IMR-90 (cell line): ENCODE measurements at regions not wholly inside any gene's neighbourhood (a gene's known extent, or its start where the extent isn't known, plus 50 kb on each side); places are given as distances from the start of the nearest gene placed in this dataset.
"Not testable (repeated sequence)": the region's sequence is repeated elsewhere in the genome, so short reads cannot be mapped to it uniquely, and the experiment has no call there.

Experiments
- ATAC-seq: fragments of 200-7000 bp; cut with Tn5 transposase; 2 replicates; pipeline ENCODE4 v1.9.1; 2020; ENCODE audit warnings: low read depth, mild to moderate bottlenecking, moderate library complexity
- BruUV-seq: library from RNA; stranded (reverse); fragments of 400-500 nt; replicated peaks from 2 replicates; lab custom pipeline; 2021; lab: Mats Ljungman, UMichigan
- CTCF ChIA-PET: fragments of 300-600 bp; formaldehyde crosslinking; extraction: SDS; loops from one replicate; lab custom pipeline; 2021; ENCODE audit warnings: antibody characterized with exemption; lab: Yijun Ruan, JAX
- POLR2A ChIA-PET: fragments of 300-600 bp; sonication (Branson Sonifier 250); formaldehyde crosslinking; loops from one replicate; lab custom pipeline; 2022; ENCODE audit warnings: antibody characterized with exemption; ENCODE audit not compliant: unreplicated experiment; lab: Charles Lee
- DNase-seq: peaks from one replicate; pipeline ENCODE4 v3.0.0; 2013
- H2AFZ ChIP-seq: replicated peaks from 2 replicates; pipeline ENCODE3; 2013; ENCODE audit warnings: low read length, mild to moderate bottlenecking; ENCODE audit not compliant: poor library complexity
- H2AK5ac ChIP-seq: 2 replicates; pipeline ENCODE4 v1.6.1; 2013; ENCODE audit warnings: low read depth, low read length, inconsistent platforms
- H2AK9ac ChIP-seq: replicated peaks from 2 replicates; pipeline ENCODE3; 2013; ENCODE audit warnings: mild to moderate bottlenecking, low read depth, low read length, moderate library complexity; ENCODE audit not compliant: poor library complexity
- H2BK120ac ChIP-seq: 2 replicates; pipeline ENCODE4 v1.6.1; 2013; ENCODE audit warnings: low read depth, low read length, inconsistent platforms
- H2BK15ac ChIP-seq: 3 replicates; pipeline ENCODE4 v1.6.1; 2013; ENCODE audit warnings: low read depth, low read length, inconsistent platforms
- H2BK20ac ChIP-seq: 2 replicates; pipeline ENCODE4 v1.6.1; 2013; ENCODE audit warnings: low read depth, mild to moderate bottlenecking, inconsistent platforms, low read length, moderate library complexity
- H2BK5ac ChIP-seq: 2 replicates; pipeline ENCODE4 v1.6.1; 2013; ENCODE audit warnings: mild to moderate bottlenecking, low read depth, low read length, inconsistent platforms; ENCODE audit not compliant: poor library complexity, severe bottlenecking
- H3K14ac ChIP-seq: replicated peaks from 2 replicates; pipeline ENCODE4 v1.6.1; 2013; ENCODE audit warnings: low read depth, low read length, inconsistent platforms
- H3K18ac ChIP-seq: 2 replicates; pipeline ENCODE4 v1.6.1; 2013; ENCODE audit warnings: low read depth, low read length, control low read depth
- H3K23ac ChIP-seq: 2 replicates; pipeline ENCODE4 v1.6.1; 2013; ENCODE audit warnings: low read depth, low read length, inconsistent platforms
- H3K27ac ChIP-seq: 2 replicates; pipeline ENCODE4 v1.5.1; 2013; ENCODE audit warnings: mild to moderate bottlenecking, control low read depth, low read length; ENCODE audit not compliant: insufficient read depth
- H3K27me3 ChIP-seq: 2 replicates; pipeline ENCODE4 v1.6.1; 2013; ENCODE audit warnings: low read length; ENCODE audit not compliant: control insufficient read depth, insufficient read depth
- H3K36me3 ChIP-seq: 2 replicates; pipeline ENCODE4 v1.6.1; 2013; ENCODE audit warnings: low read length, mixed read lengths; ENCODE audit not compliant: control insufficient read depth, insufficient read depth
- H3K4ac ChIP-seq: 2 replicates; pipeline ENCODE4 v1.6.1; 2013; ENCODE audit warnings: low read depth, low read length, inconsistent platforms
- H3K4me1 ChIP-seq: 2 replicates; pipeline ENCODE4 v1.6.1; 2013; ENCODE audit warnings: low read length, mixed read lengths; ENCODE audit not compliant: control insufficient read depth, insufficient read depth
- H3K4me2 ChIP-seq: 2 replicates; pipeline ENCODE4 v1.6.1; 2013; ENCODE audit warnings: low read depth, mild to moderate bottlenecking, control low read depth, low read length, moderate library complexity
- H3K4me3 ChIP-seq: 2 replicates; pipeline ENCODE4 v1.5.1; 2013; ENCODE audit warnings: low read depth, mild to moderate bottlenecking, control low read depth, low read length, moderate library complexity; ENCODE audit not compliant: insufficient read depth
- H3K56ac ChIP-seq: 2 replicates; pipeline ENCODE4 v1.6.1; 2013; ENCODE audit warnings: low read length, inconsistent platforms; ENCODE audit not compliant: insufficient read depth; ENCODE audit errors: extremely low read depth
- H3K79me1 ChIP-seq, 2 experiments: 2 replicates each; pipeline ENCODE4 v1.6.1; 2013; ENCODE audit warnings: low read length in 2 of 2, inconsistent platforms in 1 of 2, low read depth in 1 of 2
- H3K9ac ChIP-seq: 2 replicates; pipeline ENCODE4 v1.6.1; 2013; ENCODE audit warnings: low read depth, low read length, control low read depth
- H3K9me1 ChIP-seq: 2 replicates; pipeline ENCODE4 v1.6.1; 2013; ENCODE audit warnings: low read length, inconsistent platforms; ENCODE audit not compliant: insufficient read depth
- H3K9me3 ChIP-seq: 2 replicates; pipeline ENCODE4 v1.6.1; 2013; ENCODE audit warnings: low read length; ENCODE audit not compliant: control insufficient read depth, insufficient read depth
- H4K20me1 ChIP-seq: 2 replicates; pipeline ENCODE4 v1.6.1; 2013; ENCODE audit warnings: low read length, inconsistent platforms; ENCODE audit not compliant: insufficient read depth
- H4K5ac ChIP-seq: 2 replicates; pipeline ENCODE4 v1.6.1; 2013; ENCODE audit warnings: mild to moderate bottlenecking, low read depth, low read length, control low read depth
- H4K8ac ChIP-seq, 2 experiments: 2 replicates each; pipeline ENCODE4 v1.6.1; 2013; ENCODE audit warnings: low read depth in 2 of 2, low read length in 2 of 2, control low read depth in 1 of 2, inconsistent platforms in 1 of 2
- H4K91ac ChIP-seq: 2 replicates; pipeline ENCODE4 v1.6.1; 2013; ENCODE audit warnings: low read depth, low read length, inconsistent platforms; ENCODE audit not compliant: insufficient read depth
- WGBS, 2 experiments: methylation state at CpG; one replicate each; pipeline versions ENCODE4 v1.1.5 to v1.1.7; 2013; ENCODE audit warnings: missing lambda C conversion rate in 2 of 2; ENCODE audit not compliant: insufficient read length in 1 of 2; ENCODE audit errors: extremely low coverage in 2 of 2; 5-methylcytosine and 5-hydroxymethylcytosine counted together
- dilution Hi-C: fragments of 300-500 bp; cut with HindIII; formaldehyde crosslinking; loops from one replicate; pipeline ENCODE4 v1.14.3; 2018; ENCODE audit warnings: low sequenced_read_pairs; ENCODE audit not compliant: unreplicated experiment
- in situ Hi-C: fragments of 300-500 bp; cut with MboI; formaldehyde crosslinking; loops from 3 replicates; pipeline ENCODE4 v1.14.3; 2019; ENCODE audit warnings: low sequenced_read_pairs, inconsistent platforms, mixed read lengths
- intact Hi-C: fragments of 100-400 bp; cut with micrococcal nuclease; formaldehyde crosslinking; loops from 2 replicates; pipeline ENCODE4 v1.10.0; 2022

DNA sequence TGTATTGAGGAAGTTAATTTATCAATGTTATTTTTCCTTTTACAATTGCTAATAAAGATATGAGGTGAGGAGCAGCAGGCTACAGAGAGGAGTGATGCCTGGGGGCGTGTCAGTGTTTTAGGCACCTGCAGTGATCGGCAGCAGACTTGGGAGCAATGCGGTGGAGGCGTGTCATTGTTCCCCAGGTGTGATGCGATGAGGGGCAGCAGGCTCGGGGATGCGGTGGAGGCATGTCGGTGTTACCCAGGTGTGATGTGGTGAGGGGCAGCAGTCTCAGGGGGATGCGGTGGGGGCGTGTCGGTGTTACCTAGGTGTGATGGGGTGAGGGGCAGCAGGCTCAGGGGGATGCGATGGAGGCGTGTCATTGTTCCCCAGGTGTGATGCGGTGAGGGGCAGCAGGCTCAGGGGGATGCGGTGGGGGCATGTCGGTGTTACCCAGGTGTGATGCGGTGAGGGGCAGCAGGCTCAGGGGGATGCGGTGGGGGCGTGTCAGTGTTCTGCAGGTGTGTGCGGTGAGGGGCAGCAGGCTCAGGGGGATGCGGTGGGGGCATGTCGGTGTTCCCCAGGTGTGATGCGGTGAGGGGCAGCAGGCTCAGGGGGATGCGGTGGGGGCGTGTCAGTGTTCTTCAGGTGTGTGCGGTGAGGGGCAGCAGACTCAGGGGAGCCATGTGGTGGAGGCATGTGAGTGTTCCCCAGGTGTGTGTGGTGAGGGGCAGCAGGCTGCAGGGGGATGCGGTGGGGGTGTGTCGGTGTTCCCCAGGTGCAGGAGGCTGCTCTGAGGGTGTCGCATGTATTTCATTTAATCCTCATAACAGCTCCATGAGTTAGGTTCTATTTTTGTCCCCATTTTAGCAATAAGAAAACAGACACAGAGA lies 186.2 kb upstream of the GOLGA6L22 start:
- H3K4me3 ChIP-seq, H3K4ac ChIP-seq, H3K4me1 ChIP-seq, H3K56ac ChIP-seq, H3K9me1 ChIP-seq, H2AK9ac ChIP-seq, H2BK20ac ChIP-seq, H2BK15ac ChIP-seq, in situ Hi-C loops, H4K20me1 ChIP-seq, H3K4me2 ChIP-seq, CTCF ChIA-PET, H3K27me3 ChIP-seq, dilution Hi-C loops, H4K5ac ChIP-seq, H4K8ac ChIP-seq, H3K23ac ChIP-seq, H2AK5ac ChIP-seq, H3K79me1 ChIP-seq, BruUV-seq, H3K36me3 ChIP-seq, DNase-seq, intact Hi-C loops, H3K18ac ChIP-seq, H3K14ac ChIP-seq, H4K91ac ChIP-seq, POLR2A ChIA-PET, ATAC-seq, H3K27ac ChIP-seq, H3K9ac ChIP-seq, H2BK120ac ChIP-seq, H2BK5ac ChIP-seq: not testable (repeated sequence)
- 85% methylated on average over 11 of the region's 29 CpGs; no CpG with 5 or more reads in 1 of the 2 experiments for WGBS, 2 experiments
- Histone ChIP-seq H2AFZ (peak overlapping the region; percentile 43), H3K9me3 (peaks cover 23% of the 10 kb centered on the region)

DNA sequence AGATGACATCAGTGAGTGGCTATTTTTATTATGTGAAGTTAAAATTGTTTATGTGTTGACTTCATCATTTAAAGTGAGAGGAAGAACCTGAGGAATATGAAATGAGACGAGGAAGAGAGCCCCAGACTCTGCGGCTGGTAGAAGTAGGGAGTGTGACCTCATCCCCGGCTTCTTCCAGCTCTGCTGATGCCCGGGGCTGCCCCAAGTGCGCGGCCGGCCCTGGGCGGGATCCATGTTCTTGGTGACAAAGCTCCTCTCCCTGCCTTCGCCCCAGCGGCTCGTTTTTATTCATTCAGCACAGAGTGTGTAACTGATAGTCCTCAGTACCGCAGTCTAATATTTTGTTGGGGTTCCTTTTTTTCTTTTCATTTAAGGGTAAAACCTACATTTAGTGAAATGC lies 185.5 kb upstream of the GOLGA6L22 start:
- H3K9me1 ChIP-seq, intact Hi-C loops, CTCF ChIA-PET, H2BK15ac ChIP-seq, H2BK120ac ChIP-seq, DNase-seq, H3K18ac ChIP-seq, H3K36me3 ChIP-seq, H2AFZ ChIP-seq, ATAC-seq, H3K79me1 ChIP-seq, H3K9ac ChIP-seq, POLR2A ChIA-PET, H2AK9ac ChIP-seq, H4K20me1 ChIP-seq, H2AK5ac ChIP-seq, H4K91ac ChIP-seq, in situ Hi-C loops, H3K27me3 ChIP-seq, dilution Hi-C loops, BruUV-seq, H3K4ac ChIP-seq, H3K4me3 ChIP-seq, H3K23ac ChIP-seq, H4K5ac ChIP-seq, H4K8ac ChIP-seq, H3K27ac ChIP-seq, H3K4me1 ChIP-seq, H2BK20ac ChIP-seq, H3K56ac ChIP-seq, H3K14ac ChIP-seq, H3K4me2 ChIP-seq, H2BK5ac ChIP-seq: not testable (repeated sequence)
- peaks cover 22% of the 10 kb centered on the region for H3K9me3 ChIP-seq
- no CpG with 5 or more reads among the region's 12 CpGs for WGBS, 2 experiments
